Renal cortex interstitium (tissue), 11 donors: ENCODE measurements at regions not wholly inside any gene's neighbourhood (a gene's known extent, or its start where the extent isn't known, plus 50 kb on each side); places are given as distances from the start of the nearest gene placed in this dataset.
"Not testable (repeated sequence)": the region's sequence is repeated elsewhere in the genome, so short reads cannot be mapped to it uniquely, and the experiment has no call there.

Source experiments
- DNase-seq, 11 donors: peaks; one replicate each; pipeline ENCODE4 v3.0.0-alpha.2; 2013; ENCODE audit warnings: low read depth in 9 of 11, low spot score in 4 of 11; ENCODE audit errors: extremely low read depth in 1 of 11

GRCh38 chr5:57402348-57402747 lies 80.3 kb downstream of the ACTBL2 start:
- DNase-seq = no peak

DNA sequence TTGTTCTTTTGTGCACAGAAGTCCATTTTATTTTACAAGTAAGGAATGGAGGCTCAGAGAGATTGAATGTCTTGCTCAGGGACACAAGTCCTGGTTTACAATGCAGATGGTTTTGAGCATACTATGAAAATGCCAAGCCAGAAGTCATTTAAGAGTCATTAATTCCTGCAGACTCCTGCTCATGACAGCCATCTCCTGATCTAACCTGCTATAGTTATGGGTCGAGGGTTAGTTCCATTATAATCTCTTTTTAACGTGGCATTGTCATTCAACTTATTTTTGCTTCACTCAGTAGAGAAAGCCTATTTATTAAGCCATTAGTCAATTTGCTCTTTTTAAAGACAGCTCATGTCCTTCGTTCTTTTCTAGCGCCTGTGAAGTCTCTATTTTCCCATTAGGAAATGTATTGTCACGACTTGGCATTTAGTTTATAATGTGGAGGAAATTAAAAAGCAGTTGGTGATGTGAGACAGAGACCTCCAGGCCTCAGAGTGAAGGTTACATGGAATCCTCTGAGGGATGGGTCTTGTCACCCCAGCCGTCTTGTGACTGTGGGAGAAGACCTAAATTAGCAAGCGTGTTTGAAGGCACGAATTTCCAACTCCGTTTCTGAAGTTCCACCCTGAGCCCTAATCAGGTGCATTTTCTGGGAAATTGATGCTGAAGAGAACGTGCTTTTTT lies 84.1 kb downstream of the ACTBL2 start:
- no peak for DNase-seq

DNA sequence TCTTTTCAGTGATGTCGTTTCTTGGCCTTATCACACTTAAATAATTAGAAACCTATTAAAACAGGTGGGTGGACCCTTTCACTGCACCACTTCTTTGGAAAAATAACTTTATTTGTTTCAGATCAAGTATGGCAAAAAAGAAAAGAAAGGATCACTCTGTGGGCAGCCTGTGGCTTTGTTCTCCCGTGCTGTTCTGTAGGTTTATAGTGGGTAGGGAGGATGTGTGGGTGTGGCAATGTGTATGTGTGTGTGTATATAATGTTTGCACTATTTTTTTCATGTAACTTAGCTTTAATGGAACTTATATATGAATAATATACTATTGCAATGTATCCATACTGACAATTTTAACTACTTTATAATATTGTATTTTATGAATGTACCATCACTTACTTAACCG lies 85.9 kb downstream of the ACTBL2 start:
- no peak for DNase-seq

- DNase-seq = no peak
These were observed 88.0 kb downstream of the ACTBL2 start for GRCh38 chr5:57394421-57395210.

- peak in 4 of 11 donors; percentile 4 to 21 (median 14) for DNase-seq
These were observed 95.7 kb downstream of the ACTBL2 start for GRCh38 chr5:57386958-57387357.

DNA sequence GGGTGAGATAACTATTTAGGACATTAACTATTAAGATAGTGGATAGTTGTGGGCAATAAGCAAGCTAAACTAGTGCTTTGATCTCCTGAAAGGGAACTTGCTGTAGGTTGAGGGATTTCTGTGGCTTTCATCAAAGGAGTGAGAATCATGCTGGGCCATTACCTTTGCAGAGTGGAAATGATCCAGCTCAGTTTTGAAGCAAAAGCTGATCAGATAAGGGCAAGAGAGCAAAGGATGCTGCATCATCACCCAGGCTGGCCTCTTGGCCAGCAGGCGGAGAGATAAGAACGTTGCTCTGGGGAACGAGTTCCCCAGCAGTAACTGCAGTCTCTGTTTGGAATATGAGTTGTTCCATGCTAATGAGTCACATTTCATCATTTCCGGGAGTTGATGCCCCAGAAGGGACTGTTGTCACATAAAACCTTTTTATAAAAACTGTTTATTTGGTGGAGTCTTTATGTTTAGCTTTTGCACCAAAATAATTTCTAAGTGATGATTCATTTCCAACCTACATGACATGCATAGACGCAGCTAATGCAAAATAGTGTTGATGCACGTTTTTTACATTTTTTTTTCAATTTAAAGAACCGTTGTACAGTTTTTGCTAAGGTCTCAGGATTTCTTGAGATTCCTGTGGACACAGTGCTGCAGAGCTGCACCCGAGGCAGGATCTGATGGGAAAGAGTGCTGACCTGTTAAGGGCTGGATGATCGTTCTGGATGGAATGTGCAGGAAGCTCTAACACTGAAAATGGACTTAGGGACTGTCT lies 99.3 kb downstream of the ACTBL2 start:
- no peak for DNase-seq

GRCh38 chr5:57382655-57383054 lies 100.0 kb downstream of the ACTBL2 start:
- DNase-seq = no peak

DNA sequence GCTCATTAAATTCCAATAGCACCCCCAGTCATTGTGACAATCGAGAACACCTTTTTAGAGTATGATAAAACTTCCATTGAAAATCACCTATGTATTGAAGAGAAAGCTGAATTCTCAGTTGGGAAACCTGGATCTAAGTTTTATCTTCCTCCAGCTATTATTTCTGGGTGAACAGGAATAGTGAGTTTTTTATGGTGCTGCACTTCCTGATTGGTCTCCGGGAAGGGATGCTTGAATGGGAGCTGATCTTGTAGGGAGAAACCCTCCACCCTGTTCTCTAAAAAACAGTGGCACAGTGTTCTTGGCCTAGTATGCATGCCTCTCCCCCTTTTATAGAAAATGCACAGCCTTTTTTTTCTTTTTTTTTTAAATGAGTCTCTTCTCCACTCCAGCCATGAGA lies 112.2 kb downstream of the ACTBL2 start:
- DNase-seq = no peak

DNA sequence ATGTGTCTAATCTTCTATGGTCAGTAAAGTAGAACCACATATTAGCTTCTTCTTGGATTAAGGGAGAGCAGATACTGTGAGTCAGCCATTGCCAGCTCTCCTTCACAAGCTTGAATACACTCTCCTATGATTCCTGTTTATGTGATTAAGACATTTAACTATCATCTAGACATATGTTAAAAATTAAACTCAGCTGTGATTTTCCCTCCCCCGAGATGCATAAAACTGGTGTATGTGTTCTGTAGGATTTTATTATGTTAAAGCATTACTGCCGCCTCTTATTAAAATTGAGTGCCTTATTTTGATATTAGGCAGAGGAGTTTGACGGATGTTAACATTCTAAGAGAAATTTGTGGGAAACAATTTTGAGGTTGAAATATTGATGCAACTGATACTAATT lies 114.6 kb downstream of the ACTBL2 start:
- peak in 1 of 11 donors; percentile 6 for DNase-seq

DNA sequence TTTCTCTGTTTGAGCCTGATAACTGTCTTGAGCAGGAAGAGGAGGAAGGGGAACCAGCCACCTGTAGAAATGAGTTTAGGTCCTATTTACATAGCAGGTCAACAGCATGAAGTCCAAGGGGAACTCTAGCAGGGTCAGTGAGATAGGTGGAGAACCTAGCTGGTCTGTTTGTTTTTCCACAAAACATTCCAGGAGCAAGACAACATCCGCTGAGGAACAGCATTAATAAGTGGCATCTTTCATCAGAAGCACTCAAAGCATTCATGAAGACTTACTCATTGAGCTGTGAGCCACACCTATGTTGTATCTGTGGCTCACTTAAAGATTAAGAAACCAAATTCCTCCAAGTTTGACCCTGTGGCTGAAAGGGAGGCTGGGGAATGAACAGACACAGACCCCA lies 115.9 kb downstream of the ACTBL2 start:
- no peak for DNase-seq

DNA sequence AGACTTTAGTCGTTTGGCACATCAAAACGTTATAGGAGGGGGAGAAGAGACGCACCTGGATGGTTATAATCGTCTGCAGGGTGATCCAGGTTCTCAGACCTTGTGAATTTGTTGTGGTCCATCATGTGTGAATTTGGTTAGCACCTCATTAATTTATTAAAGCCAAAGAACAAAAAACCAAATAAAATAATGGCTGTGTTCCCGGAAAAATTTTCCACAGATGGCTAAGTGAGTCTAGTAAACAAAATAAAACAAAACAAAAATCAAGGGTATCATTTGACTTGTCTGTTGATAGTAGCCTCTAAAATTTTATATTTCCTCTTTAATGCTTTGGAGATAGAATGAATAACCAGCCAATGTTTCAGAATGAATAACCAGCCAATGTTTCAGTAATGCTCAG lies 119.7 kb downstream of the ACTBL2 start:
- DNase-seq = no peak

DNA sequence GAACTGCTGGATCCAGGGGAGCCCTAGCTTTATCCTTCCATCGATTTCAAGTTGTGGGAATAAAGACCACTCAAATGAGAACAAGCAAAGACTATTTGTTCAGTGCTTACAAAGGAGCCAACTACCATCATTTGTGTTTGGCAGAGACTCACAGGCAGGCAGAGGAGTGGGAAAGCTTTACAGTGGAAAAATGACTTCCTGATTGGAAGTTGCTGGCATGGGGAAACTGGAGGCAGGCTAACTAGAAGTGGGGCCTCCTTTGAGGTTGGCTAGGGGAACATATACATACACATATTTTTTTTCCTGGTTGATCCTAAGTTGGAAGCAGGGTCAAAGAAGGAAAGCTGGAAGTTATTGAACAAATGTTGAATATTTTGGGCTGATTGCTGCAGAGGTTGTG lies 121.7 kb downstream of the ACTBL2 start:
- no peak for DNase-seq

DNA sequence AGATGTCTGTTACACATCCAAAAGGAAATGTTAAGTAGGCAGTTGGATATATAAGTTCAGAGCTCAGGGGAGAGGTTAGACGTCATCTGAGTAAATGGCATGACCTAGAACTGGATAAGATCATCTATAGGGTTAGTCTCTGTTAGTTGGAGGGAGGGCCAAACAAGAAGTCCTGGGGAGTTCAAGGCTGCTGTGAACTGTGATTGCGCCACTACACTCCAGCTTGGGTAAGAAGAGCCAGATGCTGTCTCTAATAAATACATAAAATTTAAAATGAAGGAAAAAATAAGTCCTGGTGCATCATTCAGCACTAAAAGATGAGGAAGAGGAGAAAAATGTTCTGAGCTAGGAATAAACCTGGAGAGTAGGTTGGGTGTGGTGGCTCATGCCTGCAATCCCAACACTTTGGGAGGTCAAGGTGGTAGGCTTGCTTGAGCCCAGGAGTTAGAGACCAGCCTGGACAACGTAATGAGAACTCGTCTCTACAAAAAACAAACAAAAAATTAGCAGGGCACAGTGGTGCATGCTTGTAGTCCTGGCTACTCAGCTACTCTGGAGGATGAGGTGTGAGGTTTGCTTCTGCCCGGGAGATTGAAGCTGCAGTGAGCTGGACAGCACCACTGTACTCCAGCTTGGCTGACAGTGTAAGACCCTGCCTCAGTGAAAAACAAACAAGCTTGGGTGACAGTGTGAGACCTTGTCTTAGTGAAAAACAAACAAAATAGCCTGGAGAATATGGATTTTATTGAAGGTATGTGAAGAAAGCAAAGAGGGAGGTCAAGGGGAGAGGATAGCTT lies 123.6 kb downstream of the ACTBL2 start:
- DNase-seq = no peak

GRCh38 chr5:57356850-57357249 lies 125.8 kb downstream of the ACTBL2 start:
- DNase-seq = not testable (repeated sequence)

GRCh38 chr5:57349214-57349613 lies 133.4 kb downstream of the ACTBL2 start:
- DNase-seq = no peak

DNA sequence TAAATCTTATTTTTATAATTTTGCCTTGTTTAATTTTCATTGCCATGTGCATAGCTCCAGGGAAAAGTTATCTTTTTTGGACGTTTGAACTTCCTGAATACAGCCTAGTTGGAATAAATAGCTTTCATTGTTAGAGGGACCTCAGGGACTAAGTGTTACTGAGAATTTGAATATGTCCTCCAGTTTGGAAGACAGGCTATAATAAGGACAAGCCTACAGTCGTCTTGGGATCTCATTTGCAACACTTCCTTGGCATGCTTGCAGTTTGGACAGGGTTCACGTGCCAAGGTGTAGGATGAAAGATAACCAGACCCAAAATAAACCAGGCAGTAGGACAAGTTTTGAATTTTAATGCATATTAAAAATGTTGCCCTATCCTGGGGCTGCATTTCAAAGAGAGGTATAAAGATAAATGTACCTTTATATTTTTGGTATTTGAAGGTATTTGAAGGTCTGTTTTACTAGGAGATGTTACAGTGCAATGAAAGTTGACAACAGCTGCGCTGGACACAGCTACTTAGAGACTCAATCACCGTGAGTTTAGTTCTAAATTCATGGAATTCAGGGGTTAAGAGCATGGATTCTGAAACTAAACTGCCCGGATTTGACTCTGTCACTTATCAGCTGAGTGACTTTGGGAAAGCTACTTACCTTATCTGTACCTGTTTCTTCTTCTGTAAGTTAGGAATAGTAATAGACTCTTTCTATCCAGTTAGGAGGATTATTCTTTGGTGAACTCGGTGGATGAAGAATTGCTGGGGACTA lies 134.1 kb downstream of the ACTBL2 start:
- DNase-seq = no peak

DNA sequence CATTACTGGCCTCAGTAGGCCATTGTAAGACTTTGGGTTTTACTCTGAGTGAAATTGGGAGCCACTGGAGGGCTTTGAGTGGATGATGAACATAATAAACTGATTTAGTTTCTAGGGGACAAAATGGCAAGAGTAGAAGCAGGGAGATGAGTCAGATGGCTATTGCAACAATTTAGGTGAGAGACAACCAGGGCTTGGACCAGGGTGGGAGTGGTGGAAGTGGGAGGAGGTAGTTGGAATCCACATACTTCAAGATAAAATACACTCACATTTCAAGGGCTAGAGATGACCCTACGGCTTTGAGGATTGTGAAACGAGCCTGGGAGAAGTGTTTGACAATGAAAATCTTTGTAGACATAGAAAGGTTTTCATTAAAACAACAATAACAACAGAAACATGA lies 136.3 kb downstream of the ACTBL2 start:
- no peak for DNase-seq

DNA sequence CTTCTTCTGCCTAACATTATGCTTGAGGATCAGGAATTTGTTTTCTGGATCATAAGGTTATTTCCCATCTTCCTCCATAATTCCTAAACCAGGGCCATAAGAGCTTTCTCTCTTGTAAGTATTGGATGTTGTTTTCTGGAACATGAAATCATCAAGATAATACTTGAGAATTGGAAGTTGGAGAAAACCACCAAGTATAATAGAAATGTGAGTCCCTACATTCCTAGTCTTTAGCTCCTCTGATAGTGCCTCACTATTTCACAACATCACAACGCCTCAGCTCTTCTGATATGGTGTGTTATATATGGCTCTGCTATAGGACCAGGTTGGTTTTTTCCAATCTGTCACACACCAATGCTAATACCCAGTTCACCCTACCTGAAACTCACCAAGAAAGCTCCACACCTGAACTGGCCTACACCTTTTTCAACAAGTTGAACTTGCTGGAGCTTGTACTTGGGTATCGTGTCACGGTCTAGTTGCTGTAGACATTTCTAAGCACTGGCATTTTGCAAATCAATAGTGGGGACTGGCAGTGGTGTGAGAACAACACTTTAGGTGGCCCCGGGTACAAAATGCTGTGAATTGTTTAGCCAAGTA lies 141.1 kb downstream of the ACTBL2 start:
- no peak for DNase-seq
